Mesenchymal stem cell (in vitro differentiated cells and primary cell): ENCODE measurements at regions not wholly inside any gene's neighbourhood (a gene's known extent, or its start where the extent isn't known, plus 50 kb on each side); places are given as distances from the start of the nearest gene placed in this dataset.

Experiments used
- DNase-seq: peaks from one replicate; pipeline ENCODE4 v3.0.0-alpha.2; 2013
- H2AFZ ChIP-seq: one replicate; pipeline ENCODE4 v1.6.1; 2013; ENCODE audit warnings: low read depth, mild to moderate bottlenecking, control low read depth, inconsistent platforms, low read length, moderate library complexity
- H2AK5ac ChIP-seq: 2 replicates; pipeline ENCODE4 v1.6.1; 2013; ENCODE audit warnings: low read length, moderate library complexity, mild to moderate bottlenecking, inconsistent platforms; ENCODE audit not compliant: severe bottlenecking
- H2BK120ac ChIP-seq: one replicate; pipeline ENCODE4 v1.6.1; 2013; ENCODE audit warnings: low read depth, mild to moderate bottlenecking, inconsistent platforms, low read length, moderate library complexity
- H2BK12ac ChIP-seq, 2 experiments: one replicate each; pipeline ENCODE4 v1.6.1; 2013; ENCODE audit warnings: inconsistent platforms in 2 of 2, low read length in 2 of 2, mild to moderate bottlenecking in 2 of 2, moderate library complexity in 2 of 2, control low read depth in 1 of 2
- H2BK15ac ChIP-seq: one replicate; pipeline ENCODE4 v1.6.1; 2013; ENCODE audit warnings: mild to moderate bottlenecking, low read depth, inconsistent platforms; ENCODE audit not compliant: poor library complexity, severe bottlenecking
- H2BK5ac ChIP-seq: 2 replicates; pipeline ENCODE4 v1.6.1; 2013; ENCODE audit warnings: low read depth, mild to moderate bottlenecking, low read length, control low read depth, inconsistent platforms; ENCODE audit not compliant: poor library complexity, severe bottlenecking
- H3K14ac ChIP-seq, 2 experiments: one replicate each; pipeline ENCODE4 v1.6.1; 2013; ENCODE audit warnings: inconsistent platforms in 2 of 2, low read length in 2 of 2, control low read depth in 1 of 2, mild to moderate bottlenecking in 1 of 2, moderate library complexity in 1 of 2
- H3K18ac ChIP-seq, 2 experiments: one replicate each; pipeline ENCODE4 v1.6.1; 2013; ENCODE audit warnings: inconsistent platforms in 2 of 2, low read length in 2 of 2, control low read depth in 1 of 2, low read depth in 1 of 2, mild to moderate bottlenecking in 1 of 2
- H3K23ac ChIP-seq, 2 experiments: one replicate each; pipeline ENCODE4 v1.6.1; 2013; ENCODE audit warnings: inconsistent platforms in 2 of 2, low read length in 2 of 2, mild to moderate bottlenecking in 2 of 2, moderate library complexity in 2 of 2, control low read depth in 1 of 2
- H3K27ac ChIP-seq: 2 replicates; pipeline ENCODE4 v1.5.1; 2013; ENCODE audit warnings: mild to moderate bottlenecking, moderate library complexity, low read length, control low read depth, inconsistent platforms; ENCODE audit not compliant: poor library complexity, severe bottlenecking
- H3K27me3 ChIP-seq, 2 experiments: 2 replicates each; pipeline versions ENCODE4 v1.6.1 to v1.7.0; 2013; ENCODE audit warnings: low read length in 2 of 2, mild to moderate bottlenecking in 2 of 2, moderate library complexity in 2 of 2, control low read depth in 1 of 2, inconsistent platforms in 1 of 2; ENCODE audit not compliant: control insufficient read depth in 1 of 2, insufficient read depth in 1 of 2
- H3K36me3 ChIP-seq, 2 experiments: 2 replicates each; pipeline versions ENCODE4 v1.6.1 to v1.7.0; 2013; ENCODE audit warnings: low read length in 2 of 2, control low read depth in 1 of 2, inconsistent platforms in 1 of 2, low read depth in 1 of 2, mild to moderate bottlenecking in 1 of 2; ENCODE audit not compliant: insufficient read depth in 2 of 2, control insufficient read depth in 1 of 2
- H3K4ac ChIP-seq, 2 experiments: one replicate each; pipeline ENCODE4 v1.6.1; 2013; ENCODE audit warnings: inconsistent platforms in 2 of 2, low read length in 2 of 2, mild to moderate bottlenecking in 2 of 2, moderate library complexity in 2 of 2, control low read depth in 1 of 2, low read depth in 1 of 2
- H3K4me1 ChIP-seq: 2 replicates; pipeline ENCODE4 v1.6.1; 2013; ENCODE audit warnings: low read depth, low read length, control low read depth; ENCODE audit not compliant: control insufficient read depth, insufficient read depth
- H3K4me2 ChIP-seq: 2 replicates; pipeline ENCODE4 v1.6.1; 2013; ENCODE audit warnings: low read length, mild to moderate bottlenecking, inconsistent platforms; ENCODE audit not compliant: poor library complexity, severe bottlenecking
- H3K4me3 ChIP-seq, 2 experiments: 2 replicates each; pipeline versions ENCODE4 v1.5.1 to v1.7.0; 2013; ENCODE audit warnings: low read length in 2 of 2, mild to moderate bottlenecking in 2 of 2, control low read depth in 1 of 2, low read depth in 1 of 2; ENCODE audit not compliant: insufficient read depth in 1 of 2
- H3K79me1 ChIP-seq: replicated peaks from 2 replicates; pipeline ENCODE4 v1.6.1; 2013; ENCODE audit warnings: mild to moderate bottlenecking, control low read depth, low read length, inconsistent platforms; ENCODE audit not compliant: poor library complexity, severe bottlenecking
- H3K9ac ChIP-seq: 2 replicates; pipeline ENCODE4 v1.7.0; 2013; ENCODE audit warnings: mild to moderate bottlenecking, low read length, moderate library complexity
- H3K9me3 ChIP-seq: 2 replicates; pipeline ENCODE4 v1.7.0; 2013; ENCODE audit warnings: mild to moderate bottlenecking, low read length; ENCODE audit not compliant: control insufficient read depth
- H4K8ac ChIP-seq: one replicate; pipeline ENCODE4 v1.6.1; 2013; ENCODE audit warnings: inconsistent platforms, mild to moderate bottlenecking, low read length, moderate library complexity
- H4K91ac ChIP-seq: one replicate; pipeline ENCODE4 v1.6.1; 2013; ENCODE audit warnings: mild to moderate bottlenecking, low read length, inconsistent platforms
- WGBS: methylation state at CpG from one replicate; pipeline ENCODE4 v1.1.7; 2013; ENCODE audit warnings: mixed read lengths; 5-methylcytosine and 5-hydroxymethylcytosine counted together

DNA sequence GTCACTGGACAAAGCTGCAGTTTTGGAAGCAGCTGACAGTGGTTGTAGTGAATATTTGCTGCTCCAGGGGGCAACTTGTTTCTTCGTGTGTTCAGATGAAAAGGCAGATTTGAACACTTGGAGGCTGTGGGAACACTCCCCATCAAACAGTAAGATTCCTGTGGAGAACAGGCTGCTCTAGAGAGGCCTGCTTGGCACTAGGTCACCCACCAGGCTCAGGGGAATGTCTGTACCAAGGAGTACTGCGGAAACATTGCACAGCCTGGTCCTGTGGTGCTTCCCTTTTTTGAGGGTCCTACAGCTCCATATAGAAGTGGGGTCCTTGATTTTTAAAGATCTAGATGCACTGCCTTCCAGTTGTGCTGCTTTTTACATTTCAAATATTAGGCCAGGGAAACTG lies 97.5 kb downstream of the CXCL12 start:
- Histone ChIP-seq H3K4me2 (no peak overlapping the region), H3K23ac (no peak overlapping the region), H4K8ac (no peak overlapping the region), H3K27ac (no peak overlapping the region), H3K4ac (no peak overlapping the region), H2BK15ac (no peak overlapping the region), H2BK120ac (no peak overlapping the region), H3K18ac (no peak overlapping the region), H4K91ac (no peak overlapping the region), H2BK12ac (no peak overlapping the region), H3K79me1 (no peaks in the 10 kb centered on the region), H2AFZ (peak overlapping the region; percentile 51), H3K27me3 (peaks cover 4 to 8% of the 10 kb centered on the region in 2 experiments), H3K14ac (no peak overlapping the region), H2BK5ac (no peak overlapping the region), H3K4me1 (peaks cover under 1% of the 10 kb centered on the region), H3K36me3 (no peaks in the 10 kb centered on the region), H3K9me3 (no peaks in the 10 kb centered on the region), H3K9ac (no peak overlapping the region), H3K4me3 (no peak overlapping the region), H2AK5ac (no peak overlapping the region)
- DNase-seq = no peak
- 70% methylated on average over 2 of the region's 2 CpGs for WGBS

DNA sequence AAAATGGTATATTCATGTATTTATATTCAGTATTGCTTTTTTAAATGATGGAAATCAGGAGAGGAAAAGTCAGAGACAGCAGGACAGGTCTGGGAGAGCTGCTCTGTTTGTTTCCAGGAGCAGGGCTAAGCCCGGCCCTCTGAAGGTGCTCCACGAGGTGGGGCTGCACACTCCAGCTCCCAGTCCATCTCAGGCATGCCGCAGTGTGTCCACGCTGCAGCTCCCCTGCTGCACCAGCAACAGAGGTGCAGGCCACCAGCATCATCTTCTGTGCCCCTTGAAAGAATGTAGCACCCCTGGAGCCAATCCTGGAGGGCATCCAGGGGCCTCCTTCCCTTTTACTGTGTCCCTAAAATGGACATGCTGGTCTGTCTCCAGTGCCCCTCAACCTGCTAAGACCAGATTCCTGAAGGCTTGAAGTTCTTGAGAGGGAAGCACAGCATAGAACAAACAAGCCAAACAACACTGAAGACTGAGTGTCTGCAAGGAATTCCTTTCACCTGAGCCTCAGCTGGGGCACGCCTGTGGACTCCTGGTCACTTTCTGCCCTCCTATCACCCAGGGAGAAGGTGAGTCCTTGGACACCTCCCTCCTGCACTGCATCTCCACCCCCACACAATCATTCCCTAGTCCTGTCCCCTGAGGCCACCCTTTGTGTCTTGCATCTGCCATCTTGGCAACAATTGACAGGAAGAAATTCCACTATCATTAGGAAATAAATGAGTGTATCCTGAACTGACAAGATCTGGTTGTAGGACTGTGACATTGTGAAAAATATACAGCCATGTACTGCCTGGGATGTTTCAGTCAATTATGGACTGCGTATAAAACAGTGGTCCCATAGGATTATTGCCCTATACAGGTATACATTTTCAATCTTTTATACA lies 100.5 kb downstream of the CXCL12 start:
- Histone ChIP-seq H3K9ac (no peak overlapping the region), H3K4me3 (no peak overlapping the region)
- WGBS = 86% methylated on average over 5 of the region's 6 CpGs

DNA sequence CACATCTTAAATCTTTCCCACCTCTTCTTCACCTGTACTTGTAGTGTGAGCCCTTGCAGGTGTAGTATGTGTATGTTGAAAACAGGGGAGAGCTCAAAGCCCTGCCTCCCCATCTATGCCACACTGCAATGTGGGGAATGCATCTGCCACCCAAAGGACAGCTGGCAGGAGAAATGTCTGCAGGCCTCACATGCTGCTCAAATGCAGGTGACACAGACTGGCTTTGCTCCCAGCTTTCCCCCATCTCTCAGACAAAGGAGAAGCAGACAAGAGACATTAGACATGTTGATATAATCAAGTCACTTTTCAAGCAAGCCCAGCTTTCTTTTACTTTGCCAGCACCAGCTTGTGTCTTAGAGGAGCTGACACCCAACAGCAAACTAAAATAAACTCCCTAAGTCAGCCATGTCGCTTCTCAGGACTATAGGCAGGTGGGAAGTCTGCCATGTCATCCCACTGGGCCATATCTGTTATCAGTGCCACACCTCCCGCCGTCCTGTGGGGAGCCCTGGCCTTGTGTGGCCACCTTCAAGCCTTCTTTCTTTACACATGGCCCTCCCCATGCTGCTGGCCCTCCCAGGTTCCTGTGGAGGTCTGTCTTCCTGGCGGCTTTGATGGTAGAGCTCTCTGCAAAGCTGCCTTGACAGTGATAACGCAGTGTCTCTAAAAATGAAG lies 102.1 kb downstream of the CXCL12 start:
- no peak overlapping the region for H3K9ac ChIP-seq
- H4K8ac ChIP-seq = no peak overlapping the region
- no peak overlapping the region for H3K18ac ChIP-seq
- H3K23ac ChIP-seq = no peak overlapping the region
- peaks cover 4 to 12% of the 10 kb centered on the region in 2 experiments for H3K27me3 ChIP-seq
- H3K27ac ChIP-seq = no peak overlapping the region
- no peak overlapping the region for H4K91ac ChIP-seq
- no peak overlapping the region for H2BK15ac ChIP-seq
- H2AK5ac ChIP-seq = no peak overlapping the region
- H3K4me3 ChIP-seq = no peak overlapping the region
- peaks cover 5% of the 10 kb centered on the region for H3K4me1 ChIP-seq
- H3K4me2 ChIP-seq = no peak overlapping the region
- H3K4ac ChIP-seq = no peak overlapping the region
- H3K36me3 ChIP-seq = no peaks in the 10 kb centered on the region
- no peaks in the 10 kb centered on the region for H3K79me1 ChIP-seq
- H3K14ac ChIP-seq = no peak overlapping the region
- H2BK12ac ChIP-seq = no peak overlapping the region
- no peak overlapping the region for H2BK120ac ChIP-seq
- DNase-seq = no peak
- no peak overlapping the region for H2AFZ ChIP-seq
- no peaks in the 10 kb centered on the region for H3K9me3 ChIP-seq
- H2BK5ac ChIP-seq = no peak overlapping the region
- 65% methylated on average over 5 of the region's 5 CpGs for WGBS

More for the DNA sequence above, 100.5 kb downstream of the CXCL12 start:
- Histone ChIP-seq H3K79me1 (no peaks in the 10 kb centered on the region), H2AFZ (no peak overlapping the region), H3K4me2 (no peak overlapping the region), H3K23ac (no peak overlapping the region), H2BK5ac (no peak overlapping the region), H3K36me3 (no peaks in the 10 kb centered on the region), H3K9me3 (no peaks in the 10 kb centered on the region), H4K8ac (no peak overlapping the region), H3K18ac (no peak overlapping the region), H2BK15ac (no peak overlapping the region), H3K4me1 (no peaks in the 10 kb centered on the region), H4K91ac (no peak overlapping the region), H2AK5ac (no peak overlapping the region), H3K27me3 (peaks cover 4 to 12% of the 10 kb centered on the region in 2 experiments), H3K4ac (no peak overlapping the region), H3K14ac (peak overlapping the region in 1 of 2 experiments; percentile 51), H2BK12ac (no peak overlapping the region), H2BK120ac (no peak overlapping the region), H3K27ac (no peak overlapping the region)
- DNase-seq = no peak

DNA sequence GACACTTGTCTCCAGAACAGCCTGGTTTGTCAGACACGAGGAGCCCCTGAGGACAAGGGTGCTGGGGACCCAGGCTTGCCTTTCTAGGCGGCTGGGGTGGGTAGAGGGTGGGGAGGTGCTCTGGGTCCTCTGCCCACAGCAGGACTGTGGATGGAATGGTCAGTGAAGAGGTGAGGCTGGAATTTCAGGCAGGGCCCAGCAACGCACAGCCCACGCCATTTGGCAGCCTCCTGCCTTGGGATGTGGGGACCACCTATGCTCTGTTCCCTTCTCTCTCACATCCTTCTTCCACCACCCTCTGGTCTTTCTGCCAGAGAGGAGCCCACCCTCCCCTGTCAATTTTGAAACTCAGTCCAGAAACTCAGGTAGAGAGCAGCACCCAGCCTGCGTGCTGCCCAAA lies 103.2 kb downstream of the CXCL12 start:
- Histone ChIP-seq H2AFZ (no peak overlapping the region), H3K36me3 (no peaks in the 10 kb centered on the region), H4K91ac (no peak overlapping the region), H3K9me3 (no peaks in the 10 kb centered on the region), H3K23ac (no peak overlapping the region), H2BK5ac (no peak overlapping the region), H3K79me1 (no peaks in the 10 kb centered on the region), H2AK5ac (no peak overlapping the region), H2BK12ac (no peak overlapping the region), H3K4me3 (no peak overlapping the region), H3K9ac (peak overlapping the region; percentile 44), H2BK15ac (no peak overlapping the region), H3K18ac (no peak overlapping the region), H3K14ac (no peak overlapping the region), H3K4me1 (peaks cover 5% of the 10 kb centered on the region), H3K4ac (no peak overlapping the region), H3K27ac (no peak overlapping the region), H2BK120ac (no peak overlapping the region), H4K8ac (no peak overlapping the region), H3K4me2 (no peak overlapping the region), H3K27me3 (peaks cover 0 to 12% of the 10 kb centered on the region in 2 experiments)
- DNase-seq = no peak
- WGBS = 94% methylated on average over 5 of the region's 5 CpGs
